Neural cell (in vitro differentiated cells): ENCODE measurements at regions not wholly inside any gene's neighbourhood (a gene's known extent, or its start where the extent isn't known, plus 50 kb on each side); places are given as distances from the start of the nearest gene placed in this dataset.

Experiments
- H2AFZ ChIP-seq: fragments of 200-600, 300-800 bp; sonication (generic), shearing (Covaris generic); 2 replicates; pipeline ENCODE4 v1.6.0; 2014; ENCODE audit warnings: low read depth, mild to moderate bottlenecking, antibody characterized with exemption, low read length, moderate library complexity
- H3F3A ChIP-seq: fragments of 200-600 bp; shearing (Covaris generic); 2 replicates; pipeline ENCODE4 v1.6.1; 2016; ENCODE audit warnings: mild to moderate bottlenecking, moderate library complexity, mixed read lengths, antibody characterized with exemption, low read length; ENCODE audit not compliant: insufficient read depth, poor library complexity, severe bottlenecking
- H3K27ac ChIP-seq: fragments of 200-600, 300-800 bp; sonication (generic), shearing (Covaris generic); 2 replicates; pipeline ENCODE4 v1.5.1; 2014; ENCODE audit warnings: mild to moderate bottlenecking, low read length, moderate library complexity
- H3K27me3 ChIP-seq: fragments of 300-800, 200-600 bp; sonication (generic), shearing (Covaris generic); 2 replicates; pipeline ENCODE4 v1.6.0; 2014; ENCODE audit warnings: mild to moderate bottlenecking, low read depth, low read length, moderate library complexity; ENCODE audit not compliant: insufficient read depth
- H3K36me3 ChIP-seq: fragments of 300-800, 200-600 bp; sonication (generic), shearing (Covaris generic); 2 replicates; pipeline ENCODE4 v1.5.1; 2014; ENCODE audit warnings: mild to moderate bottlenecking, antibody characterized with exemption, low read length, moderate library complexity; ENCODE audit not compliant: insufficient read depth
- H3K4me2 ChIP-seq: fragments of 300-800, 200-600 bp; sonication (generic), shearing (Covaris generic); 2 replicates; pipeline ENCODE4 v1.6.0; 2014; ENCODE audit warnings: mild to moderate bottlenecking, low read length
- H3K4me3 ChIP-seq: fragments of 300-800, 200-600 bp; sonication (generic), shearing (Covaris generic); 2 replicates; pipeline ENCODE4 v1.5.1; 2014; ENCODE audit warnings: mild to moderate bottlenecking, low read length, moderate library complexity
- H3K79me2 ChIP-seq: fragments of 200-600 bp; shearing (Covaris generic); replicated peaks from 2 replicates; pipeline ENCODE4 v1.6.0; 2014; ENCODE audit warnings: mild to moderate bottlenecking, low read length, moderate library complexity; ENCODE audit not compliant: insufficient read depth
- H3K9ac ChIP-seq: fragments of 300-800, 200-600 bp; sonication (generic), shearing (Covaris generic); 2 replicates; pipeline ENCODE4 v1.6.1; 2016; ENCODE audit warnings: mild to moderate bottlenecking, low read length, mixed read lengths
- H3K9me2 ChIP-seq: fragments of 200-600 bp; shearing (Covaris generic); 2 replicates; pipeline ENCODE4 v1.6.1; 2016; ENCODE audit warnings: mild to moderate bottlenecking, low read length, mixed read lengths; ENCODE audit not compliant: insufficient read depth
- H3K9me3 ChIP-seq: fragments of 200-600, 300-800 bp; sonication (generic), shearing (Covaris generic); 2 replicates; pipeline ENCODE4 v1.6.1; 2016; ENCODE audit warnings: mild to moderate bottlenecking, mixed run types, low read length, moderate library complexity, mixed read lengths
- H4K20me1 ChIP-seq: fragments of 200-600 bp; shearing (Covaris generic); 2 replicates; pipeline ENCODE4 v1.6.1; 2016; ENCODE audit warnings: mild to moderate bottlenecking, mixed run types; ENCODE audit not compliant: insufficient read depth
- EP300 ChIP-seq: fragments of 450-650 bp; conservative IDR thresholded peaks from 2 replicates; pipeline ENCODE4 v1.6.1; 2014; ENCODE audit warnings: antibody characterized with exemption, mild to moderate bottlenecking, moderate library complexity; ENCODE audit not compliant: poor library complexity, severe bottlenecking
- EZH2 ChIP-seq: fragments of 200-600, 300-800 bp; shearing (Covaris generic), sonication (generic); IDR thresholded peaks from 2 replicates; pipeline ENCODE4 v1.6.1; 2014; ENCODE audit warnings: antibody characterized with exemption, low read length, borderline replicate concordance, mild to moderate bottlenecking; ENCODE audit not compliant: insufficient read depth, poor library complexity, severe bottlenecking
- MXI1 ChIP-seq: fragments of 450-650 bp; conservative IDR thresholded peaks from 2 replicates; pipeline ENCODE4 v1.6.1; 2014; ENCODE audit warnings: antibody characterized with exemption, mild to moderate bottlenecking; ENCODE audit not compliant: poor library complexity, severe bottlenecking
- POLR2AphosphoS5 ChIP-seq: IDR thresholded peaks from 2 replicates; pipeline ENCODE4 v1.6.1; 2012
- RAD21 ChIP-seq: fragments of 450-650 bp; conservative IDR thresholded peaks from 2 replicates; pipeline ENCODE4 v1.6.1; 2014; ENCODE audit warnings: antibody characterized with exemption, mild to moderate bottlenecking, moderate library complexity
- SMC3 ChIP-seq: fragments of 450-650 bp; conservative IDR thresholded peaks from 2 replicates; pipeline ENCODE4 v1.6.1; 2014; ENCODE audit warnings: antibody characterized with exemption, mild to moderate bottlenecking, moderate library complexity; ENCODE audit not compliant: poor library complexity
- TAF1 ChIP-seq: IDR thresholded peaks from 2 replicates; pipeline ENCODE4 v1.6.1; 2012; ENCODE audit warnings: low read depth
- TF ChIP-seq, protein P1 (sequence below): fragments of 450-650 bp; IDR thresholded peaks from 2 replicates; pipeline ENCODE4 v1.5.1; 2014; ENCODE audit warnings: antibody characterized with exemption, mild to moderate bottlenecking, moderate library complexity; ENCODE audit not compliant: poor library complexity, severe bottlenecking
- TF ChIP-seq, protein P2 (sequence below): IDR thresholded peaks from 2 replicates; pipeline ENCODE4 v1.6.1; 2012; ENCODE audit warnings: borderline replicate concordance

DNA sequence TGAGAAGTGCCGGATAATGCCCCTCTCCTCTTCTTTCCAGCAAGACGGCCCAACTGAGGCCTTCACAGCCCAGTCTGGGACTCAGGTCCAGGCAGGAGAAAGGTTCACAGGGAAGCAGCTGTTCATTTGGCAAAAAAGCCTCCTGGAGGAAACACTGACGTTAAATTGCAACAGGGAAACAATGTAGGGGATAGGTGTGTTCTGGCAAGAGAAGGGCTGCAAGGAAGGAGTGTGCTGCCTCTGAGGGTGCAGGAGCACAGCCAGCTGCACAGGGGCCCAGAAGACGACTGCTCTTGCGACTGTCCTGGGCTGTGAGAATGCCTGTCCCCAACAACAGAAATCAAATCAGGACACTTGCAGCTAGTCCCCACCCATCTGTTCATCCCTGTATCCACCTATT is 70.6 kb upstream of the PMEPA1 start:
- Histone ChIP-seq H3K27ac (no peak overlapping the region), H3K9me3 (no peaks in the 10 kb centered on the region), H3K9me2 (no peaks in the 10 kb centered on the region), H3K27me3 (no peaks in the 10 kb centered on the region), H4K20me1 (no peaks in the 10 kb centered on the region), H3F3A (no peaks in the 10 kb centered on the region), H2AFZ (no peak overlapping the region), H3K36me3 (no peaks in the 10 kb centered on the region), H3K4me3 (no peak overlapping the region), H3K4me2 (no peak overlapping the region), H3K9ac (no peak overlapping the region), H3K79me2 (no peaks in the 10 kb centered on the region)
- TF ChIP-seq RAD21 (no peak), EZH2 (no peak), POLR2AphosphoS5 (no peak), EP300 (no peak), SMC3 (no peak), MXI1 (no peak), TAF1 (no peak)
- TF ChIP-seq, protein P1, sequence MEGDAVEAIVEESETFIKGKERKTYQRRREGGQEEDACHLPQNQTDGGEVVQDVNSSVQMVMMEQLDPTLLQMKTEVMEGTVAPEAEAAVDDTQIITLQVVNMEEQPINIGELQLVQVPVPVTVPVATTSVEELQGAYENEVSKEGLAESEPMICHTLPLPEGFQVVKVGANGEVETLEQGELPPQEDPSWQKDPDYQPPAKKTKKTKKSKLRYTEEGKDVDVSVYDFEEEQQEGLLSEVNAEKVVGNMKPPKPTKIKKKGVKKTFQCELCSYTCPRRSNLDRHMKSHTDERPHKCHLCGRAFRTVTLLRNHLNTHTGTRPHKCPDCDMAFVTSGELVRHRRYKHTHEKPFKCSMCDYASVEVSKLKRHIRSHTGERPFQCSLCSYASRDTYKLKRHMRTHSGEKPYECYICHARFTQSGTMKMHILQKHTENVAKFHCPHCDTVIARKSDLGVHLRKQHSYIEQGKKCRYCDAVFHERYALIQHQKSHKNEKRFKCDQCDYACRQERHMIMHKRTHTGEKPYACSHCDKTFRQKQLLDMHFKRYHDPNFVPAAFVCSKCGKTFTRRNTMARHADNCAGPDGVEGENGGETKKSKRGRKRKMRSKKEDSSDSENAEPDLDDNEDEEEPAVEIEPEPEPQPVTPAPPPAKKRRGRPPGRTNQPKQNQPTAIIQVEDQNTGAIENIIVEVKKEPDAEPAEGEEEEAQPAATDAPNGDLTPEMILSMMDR = no peak
- TF ChIP-seq, protein P2, sequence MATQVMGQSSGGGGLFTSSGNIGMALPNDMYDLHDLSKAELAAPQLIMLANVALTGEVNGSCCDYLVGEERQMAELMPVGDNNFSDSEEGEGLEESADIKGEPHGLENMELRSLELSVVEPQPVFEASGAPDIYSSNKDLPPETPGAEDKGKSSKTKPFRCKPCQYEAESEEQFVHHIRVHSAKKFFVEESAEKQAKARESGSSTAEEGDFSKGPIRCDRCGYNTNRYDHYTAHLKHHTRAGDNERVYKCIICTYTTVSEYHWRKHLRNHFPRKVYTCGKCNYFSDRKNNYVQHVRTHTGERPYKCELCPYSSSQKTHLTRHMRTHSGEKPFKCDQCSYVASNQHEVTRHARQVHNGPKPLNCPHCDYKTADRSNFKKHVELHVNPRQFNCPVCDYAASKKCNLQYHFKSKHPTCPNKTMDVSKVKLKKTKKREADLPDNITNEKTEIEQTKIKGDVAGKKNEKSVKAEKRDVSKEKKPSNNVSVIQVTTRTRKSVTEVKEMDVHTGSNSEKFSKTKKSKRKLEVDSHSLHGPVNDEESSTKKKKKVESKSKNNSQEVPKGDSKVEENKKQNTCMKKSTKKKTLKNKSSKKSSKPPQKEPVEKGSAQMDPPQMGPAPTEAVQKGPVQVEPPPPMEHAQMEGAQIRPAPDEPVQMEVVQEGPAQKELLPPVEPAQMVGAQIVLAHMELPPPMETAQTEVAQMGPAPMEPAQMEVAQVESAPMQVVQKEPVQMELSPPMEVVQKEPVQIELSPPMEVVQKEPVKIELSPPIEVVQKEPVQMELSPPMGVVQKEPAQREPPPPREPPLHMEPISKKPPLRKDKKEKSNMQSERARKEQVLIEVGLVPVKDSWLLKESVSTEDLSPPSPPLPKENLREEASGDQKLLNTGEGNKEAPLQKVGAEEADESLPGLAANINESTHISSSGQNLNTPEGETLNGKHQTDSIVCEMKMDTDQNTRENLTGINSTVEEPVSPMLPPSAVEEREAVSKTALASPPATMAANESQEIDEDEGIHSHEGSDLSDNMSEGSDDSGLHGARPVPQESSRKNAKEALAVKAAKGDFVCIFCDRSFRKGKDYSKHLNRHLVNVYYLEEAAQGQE = no peak

DNA sequence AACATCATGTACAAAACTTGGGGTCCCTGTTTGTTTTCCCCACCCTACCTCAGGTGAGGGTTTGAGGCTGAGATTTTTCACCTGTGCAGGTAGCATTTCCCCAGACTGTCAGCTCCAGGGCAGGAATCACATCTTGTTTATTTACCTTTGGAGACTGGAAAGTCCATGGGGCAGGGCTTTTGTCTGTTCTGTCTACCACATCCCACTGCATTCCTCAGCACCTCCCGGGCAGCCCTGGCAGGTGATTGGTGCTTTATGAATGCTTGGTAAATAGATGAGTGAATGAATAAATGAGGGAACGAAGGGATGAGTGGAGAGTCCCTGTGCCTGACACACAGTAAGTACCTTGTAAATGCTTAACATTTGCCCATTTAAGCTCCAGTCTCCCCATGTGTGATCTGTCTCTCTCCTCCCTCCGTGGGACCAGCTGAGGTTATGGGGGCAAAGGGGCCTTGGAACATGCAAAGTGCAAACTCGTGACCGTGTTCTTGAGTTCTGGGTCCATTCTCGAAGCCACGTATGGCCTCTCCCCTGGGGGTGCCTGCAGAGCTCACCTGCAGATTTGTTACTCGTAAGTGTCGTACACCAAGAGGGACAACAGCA is 69.7 kb upstream of the PMEPA1 start:
- no peaks in the 10 kb centered on the region for H3F3A ChIP-seq
- no peak overlapping the region for H2AFZ ChIP-seq
- no peak overlapping the region for H3K27ac ChIP-seq
- H3K79me2 ChIP-seq = no peaks in the 10 kb centered on the region
- no peak overlapping the region for H3K4me2 ChIP-seq
- H3K36me3 ChIP-seq = no peaks in the 10 kb centered on the region
- no peak overlapping the region for H3K9ac ChIP-seq
- no peaks in the 10 kb centered on the region for H4K20me1 ChIP-seq
- H3K9me3 ChIP-seq = no peaks in the 10 kb centered on the region
- no peaks in the 10 kb centered on the region for H3K9me2 ChIP-seq
- TF ChIP-seq SMC3 (no peak), MXI1 (no peak), RAD21 (no peak), TAF1 (no peak), EP300 (no peak), EZH2 (no peak), POLR2AphosphoS5 (no peak)
- TF ChIP-seq, protein P2 = no peak
- TF ChIP-seq, protein P1 = no peak
- no peaks in the 10 kb centered on the region for H3K27me3 ChIP-seq
- H3K4me3 ChIP-seq = no peak overlapping the region
